ENCODE measurements at regions not wholly inside any gene's neighbourhood (a gene's known extent, or its start where the extent isn't known, plus 50 kb on each side); places are given as distances from the start of the nearest gene placed in this dataset.

GRCh38 chr6:95686895-95687294, 109.6 kb downstream of the MANEA start:
- TF ChIP-seq CTCF (IDR thresholded peaks at IDR 0.05) = no peak
- TF ChIP-seq POLR2AphosphoS5 (IDR thresholded peaks at IDR 0.05; ENCODE audit: low read depth, low read length) = no peak
- no peak for TF ChIP-seq TCF7L2 (IDR thresholded peaks at IDR 0.05; ENCODE audit: low read depth, low read length)

All from Panc1 (cell line).